DMS79 treated with DMSO at 0.1 percent for 48 hours (cell line): ENCODE measurements at regions not wholly inside any gene's neighbourhood (a gene's known extent, or its start where the extent isn't known, plus 50 kb on each side); places are given as distances from the start of the nearest gene placed in this dataset.
"Not testable (repeated sequence)": the region's sequence is repeated elsewhere in the genome, so short reads cannot be mapped to it uniquely, and the experiment has no call there.

Experiments
- DNase-seq: peaks from one replicate; lab custom pipeline; 2025; lab: John Stamatoyannopoulos, UW

GRCh38 chr14:82587226-82587625 is 1053.6 kb upstream of the SEL1L start:
- no peak for DNase-seq

GRCh38 chr14:82595466-82595865 is 1061.8 kb upstream of the SEL1L start:
- DNase-seq: no peak

DNA sequence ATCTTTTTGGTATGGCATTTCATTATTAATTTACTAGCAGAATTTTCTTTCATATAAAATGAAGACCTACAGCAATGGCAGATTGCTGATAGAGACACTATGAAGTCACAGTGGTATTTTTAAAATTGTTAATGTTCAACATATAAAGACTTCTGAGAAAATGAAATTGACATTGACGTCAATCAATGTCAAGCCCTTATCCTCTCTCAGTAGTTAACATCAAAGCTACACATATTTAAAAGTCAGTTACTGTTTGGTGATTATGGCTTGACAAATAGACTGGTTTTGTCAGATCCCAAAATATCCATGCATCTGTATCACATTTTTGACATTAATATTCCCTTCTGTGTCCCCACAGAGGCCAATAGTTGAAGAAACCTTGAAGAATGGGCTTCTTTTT is 1069.1 kb upstream of the SEL1L start:
- DNase-seq: no peak

GRCh38 chr14:82604819-82605218 is 1071.2 kb upstream of the SEL1L start:
- DNase-seq: no peak

DNA sequence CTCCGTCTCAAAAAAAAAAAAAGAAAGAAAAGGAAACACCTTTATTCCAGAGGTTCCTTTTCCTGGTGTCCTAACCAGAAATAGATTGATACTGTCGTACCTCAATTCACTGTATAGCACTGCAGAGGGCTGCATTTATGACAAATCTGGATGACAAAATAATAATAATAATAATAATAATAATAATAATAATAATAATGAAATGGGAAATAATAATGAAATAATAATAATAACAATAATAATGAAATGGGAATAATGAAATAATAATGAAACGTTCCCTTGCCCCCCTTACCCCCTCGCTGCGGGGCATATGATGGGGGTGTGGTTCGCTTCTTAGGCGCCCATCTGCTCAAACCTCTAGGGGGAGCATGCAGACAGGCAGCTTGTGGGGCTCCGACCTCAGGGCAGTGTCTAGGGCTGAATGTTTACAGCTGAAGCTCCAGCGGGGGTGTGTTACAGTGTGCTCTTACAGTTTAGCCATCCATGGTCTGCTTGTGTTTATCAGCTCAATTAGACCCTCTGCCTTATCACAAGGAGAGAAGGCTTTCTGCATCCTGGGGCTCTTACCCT is 1088.3 kb upstream of the SEL1L start:
- DNase-seq: no peak

DNA sequence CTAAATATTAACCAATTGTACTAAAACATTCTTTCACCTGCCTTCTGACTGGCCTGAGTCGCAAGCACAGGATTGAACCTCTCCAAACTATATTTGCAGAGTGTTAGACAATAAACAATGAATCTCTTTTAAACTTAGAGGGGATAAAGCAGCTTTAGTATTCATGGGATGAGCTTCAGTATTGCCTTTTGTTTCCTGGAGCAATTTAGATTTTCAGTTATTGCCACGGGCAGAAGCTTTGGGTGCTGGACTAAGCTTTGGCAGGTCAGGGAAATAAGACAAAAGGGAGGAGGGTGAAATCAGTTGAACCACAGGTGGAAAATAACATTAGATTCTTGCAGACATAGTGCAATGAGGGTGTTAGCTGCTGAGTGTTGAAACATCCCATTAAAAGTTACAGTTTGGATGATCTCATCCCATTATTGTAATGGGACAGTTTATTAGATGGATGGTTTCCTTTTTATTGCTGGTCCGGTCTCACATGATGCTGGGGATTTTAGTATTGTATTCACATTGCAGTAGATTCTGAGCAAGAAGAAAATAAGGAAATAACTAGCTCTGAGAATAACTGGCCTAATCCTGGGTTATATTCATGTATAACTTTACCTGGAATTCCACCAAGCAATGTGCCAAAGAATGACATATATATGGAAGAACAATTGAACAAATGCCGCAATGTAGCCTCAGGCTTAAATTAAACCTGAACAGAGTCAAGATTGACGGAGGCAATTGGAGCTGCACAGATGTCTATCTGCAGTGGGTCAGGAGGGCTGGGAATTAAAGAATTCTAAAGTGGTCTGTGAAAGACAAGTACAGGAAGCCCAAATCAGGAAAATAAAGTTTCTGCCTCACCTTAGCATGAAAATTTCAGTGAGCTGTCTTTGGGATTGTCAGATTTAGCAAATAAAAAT is 1092.8 kb upstream of the SEL1L start:
- no peak for DNase-seq

GRCh38 chr14:82635915-82636314 is 1102.3 kb upstream of the SEL1L start:
- DNase-seq: no peak

DNA sequence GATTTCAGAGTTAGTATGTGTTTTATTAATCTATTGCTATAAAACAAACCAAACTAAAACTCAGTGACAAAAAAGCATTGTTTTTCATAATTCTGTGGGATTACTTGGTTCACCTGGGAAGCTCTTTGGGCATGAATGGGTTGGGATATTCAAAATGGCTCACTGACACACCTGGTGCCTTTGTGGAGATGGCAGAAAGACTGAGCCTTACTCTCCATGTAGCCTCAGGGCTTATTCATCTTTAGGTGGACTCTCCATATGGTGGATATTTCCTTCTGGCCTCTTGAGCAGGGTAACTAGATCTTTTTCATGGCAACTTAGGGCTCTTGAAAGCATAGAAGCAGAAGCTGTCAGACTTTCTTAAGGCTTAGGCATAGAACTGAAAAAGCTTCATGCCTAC is 1102.8 kb upstream of the SEL1L start:
- DNase-seq: no peak

GRCh38 chr14:82641050-82641540 is 1107.4 kb upstream of the SEL1L start:
- DNase-seq: no peak

GRCh38 chr14:82642425-82642824 is 1108.8 kb upstream of the SEL1L start:
- DNase-seq: no peak

GRCh38 chr14:82647088-82647810 is 1113.6 kb upstream of the SEL1L start:
- DNase-seq: peak; percentile 91

GRCh38 chr14:82655770-82656169 is 1122.1 kb upstream of the SEL1L start:
- peak; percentile 47 for DNase-seq

DNA sequence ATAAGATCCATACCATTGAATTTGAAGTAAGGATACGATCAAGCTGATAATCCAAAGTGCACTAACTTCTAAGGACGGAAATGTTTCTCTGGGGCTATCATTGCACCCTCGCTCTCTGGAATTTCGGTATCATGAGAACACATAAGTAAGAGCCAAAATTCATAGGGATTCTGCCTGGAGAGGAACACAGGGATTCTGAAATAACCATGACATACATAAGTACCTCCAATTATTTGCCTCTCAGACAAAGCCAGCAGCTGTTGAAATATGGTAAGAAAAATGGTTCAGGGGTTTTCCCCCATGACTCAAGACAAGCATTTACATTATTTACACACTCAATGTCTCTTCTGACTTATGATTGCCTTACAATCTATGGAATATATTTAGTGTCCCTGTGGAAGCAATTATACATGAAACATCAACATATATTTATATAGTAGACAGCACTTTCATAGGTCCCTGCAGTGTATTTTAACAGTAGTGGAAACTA is 1123.6 kb upstream of the SEL1L start:
- no peak for DNase-seq

DNA sequence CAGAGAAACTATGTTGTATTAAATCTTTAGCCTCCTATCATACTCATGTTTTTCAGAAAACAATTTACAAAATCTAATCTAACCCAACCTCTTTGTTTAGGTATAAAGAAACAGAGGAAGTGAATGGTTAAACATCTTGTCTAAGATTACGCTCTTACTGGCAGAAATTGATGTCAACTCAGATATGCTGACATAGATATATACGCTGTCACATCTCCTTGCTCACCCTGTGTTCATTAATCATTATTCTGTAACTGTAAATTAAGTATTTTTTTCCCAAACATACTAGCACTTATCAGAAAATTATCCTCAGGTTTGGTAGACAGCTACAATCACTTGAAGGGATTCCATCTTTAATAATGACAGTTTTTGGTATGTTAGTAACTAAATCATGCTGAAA is 1127.6 kb upstream of the SEL1L start:
- DNase-seq: no peak

DNA sequence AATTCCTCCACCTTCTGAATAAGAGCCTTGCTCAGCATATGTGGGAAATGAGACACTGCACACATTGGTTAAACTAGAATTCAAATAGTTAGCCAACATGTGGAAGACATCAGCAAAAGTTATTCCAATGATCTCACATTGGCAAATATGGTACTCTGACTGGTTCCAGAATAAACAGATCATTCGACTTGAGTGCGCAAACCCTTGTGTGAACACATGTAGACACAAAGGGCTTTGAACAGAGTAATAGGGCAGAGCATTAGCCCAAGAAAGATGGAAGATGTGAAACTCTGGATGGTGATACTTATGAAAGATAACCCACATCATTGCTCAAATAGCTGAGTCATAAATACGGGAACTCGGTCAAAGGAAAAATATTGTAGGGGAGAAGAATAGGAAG is 1133.4 kb upstream of the SEL1L start:
- no peak for DNase-seq

DNA sequence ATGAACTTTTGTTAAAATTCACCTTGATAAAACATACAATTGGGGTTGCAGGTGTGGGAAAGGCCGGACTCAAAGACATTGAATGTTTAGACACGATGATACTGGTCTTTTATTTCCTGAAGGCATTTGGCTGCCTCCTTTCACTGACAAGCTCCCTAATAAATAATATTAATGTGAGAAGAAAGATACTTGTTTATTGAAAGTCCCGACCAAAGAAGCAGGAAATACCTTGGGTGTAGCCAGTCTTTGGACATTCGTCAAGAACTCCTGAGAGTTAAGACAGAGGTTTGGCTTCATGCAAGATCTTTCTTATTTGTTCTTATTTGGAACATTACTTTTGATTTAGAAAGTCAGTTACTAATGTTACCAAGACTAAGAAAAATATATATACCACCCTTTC is 1133.8 kb upstream of the SEL1L start:
- no peak for DNase-seq

GRCh38 chr14:82676403-82676802 is 1142.8 kb upstream of the SEL1L start:
- no peak for DNase-seq

- DNase-seq: no peak
Measured at GRCh38 chr14:82689948-82690347, 1156.3 kb upstream of the SEL1L start.

- not testable (repeated sequence) for DNase-seq
Measured at GRCh38 chr14:82691191-82691590, 1157.5 kb upstream of the SEL1L start.

- no peak for DNase-seq
Measured at GRCh38 chr14:82694820-82695219, 1161.2 kb upstream of the SEL1L start.

GRCh38 chr14:82704218-82704617 is 1170.6 kb upstream of the SEL1L start:
- DNase-seq: no peak

- DNase-seq: no peak
Measured at GRCh38 chr14:82710267-82710841, 1176.7 kb upstream of the SEL1L start.
